Hepatocyte (in vitro differentiated cells): ENCODE measurements at regions not wholly inside any gene's neighbourhood (a gene's known extent, or its start where the extent isn't known, plus 50 kb on each side); places are given as distances from the start of the nearest gene placed in this dataset.

Experiments
- DNase-seq: peaks from one replicate; pipeline ENCODE4 v3.0.0-alpha.2; 2016; ENCODE audit warnings: low spot score
- H2AFZ ChIP-seq: fragments of 200-600 bp; sonication (generic); 2 replicates; pipeline ENCODE4 v1.6.0; 2016; ENCODE audit warnings: antibody characterized with exemption, mild to moderate bottlenecking
- H3K27ac ChIP-seq: fragments of 200-600 bp; sonication (generic); 2 replicates; pipeline ENCODE4 v1.5.1; 2016; ENCODE audit warnings: mild to moderate bottlenecking
- H3K27me3 ChIP-seq: fragments of 200-600 bp; sonication (generic); 2 replicates; pipeline ENCODE4 v1.6.1; 2016
- H3K36me3 ChIP-seq: fragments of 200-600 bp; sonication (generic); replicated peaks from 2 replicates; pipeline ENCODE4 v1.5.1; 2016; ENCODE audit warnings: low read depth; ENCODE audit not compliant: insufficient read depth
- H3K4me1 ChIP-seq: fragments of 200-600 bp; sonication (generic); 2 replicates; pipeline ENCODE4 v1.5.1; 2016; ENCODE audit warnings: mild to moderate bottlenecking, moderate library complexity; ENCODE audit not compliant: insufficient read depth
- H3K4me2 ChIP-seq: fragments of 200-600 bp; sonication (generic); 2 replicates; pipeline ENCODE4 v1.6.0; 2016
- H3K4me3 ChIP-seq: fragments of 200-600 bp; sonication (generic); 2 replicates; pipeline ENCODE4 v1.5.1; 2016; ENCODE audit warnings: mild to moderate bottlenecking
- H3K79me2 ChIP-seq: fragments of 200-600 bp; sonication (generic); 2 replicates; pipeline ENCODE4 v1.6.0; 2017; ENCODE audit warnings: mild to moderate bottlenecking
- H3K9me2 ChIP-seq: fragments of 200-600 bp; sonication (generic); replicated peaks from 2 replicates; pipeline ENCODE4 v1.6.0; 2017; ENCODE audit warnings: mild to moderate bottlenecking; ENCODE audit not compliant: insufficient read depth
- H3K9me3 ChIP-seq: fragments of 200-600 bp; sonication (generic); 2 replicates; pipeline ENCODE4 v1.5.1; 2016; ENCODE audit warnings: low read depth, mild to moderate bottlenecking
- H4K20me1 ChIP-seq: fragments of 200-600 bp; sonication (generic); 2 replicates; pipeline ENCODE4 v1.6.0; 2016; ENCODE audit warnings: mild to moderate bottlenecking; ENCODE audit not compliant: insufficient read depth, poor library complexity, severe bottlenecking
- CTCF ChIP-seq: fragments of 200-600 bp; sonication (generic); IDR thresholded peaks from 2 replicates; pipeline ENCODE4 v1.5.1; 2016; ENCODE audit warnings: antibody characterized with exemption, mild to moderate bottlenecking; ENCODE audit not compliant: poor library complexity
- EZH2 ChIP-seq: fragments of 200-600 bp; sonication (generic); IDR thresholded peaks from 2 replicates; pipeline ENCODE4 v1.6.1; 2016; ENCODE audit warnings: antibody characterized with exemption, mild to moderate bottlenecking, borderline replicate concordance
- EZH2phosphoT487 ChIP-seq: fragments of 200-600 bp; sonication (generic); IDR thresholded peaks from one replicate; pipeline ENCODE4 v1.6.1; 2018; ENCODE audit warnings: antibody characterized with exemption, mild to moderate bottlenecking, low read depth, moderate library complexity; ENCODE audit not compliant: unreplicated experiment, severe bottlenecking
- WGBS: methylation state at CpG from one replicate; pipeline ENCODE4 v1.1.6; 2016; ENCODE audit warnings: low lambda C conversion rate; ENCODE audit errors: missing lambda C conversion rate; 5-methylcytosine and 5-hydroxymethylcytosine counted together

GRCh38 chr14:30317729-30318128, 241.2 kb upstream of the G2E3 start:
- no peak overlapping the region for H3K4me2 ChIP-seq
- H3K4me3 ChIP-seq, result no peak overlapping the region
- H3K79me2 ChIP-seq, result no peaks in the 10 kb centered on the region
- no peak overlapping the region for H3K27ac ChIP-seq
- no peaks in the 10 kb centered on the region for H3K36me3 ChIP-seq
- H3K27me3 ChIP-seq, result no peaks in the 10 kb centered on the region
- TF ChIP-seq EZH2 (no peak), CTCF (no peak), EZH2phosphoT487 (no peak)
- no peaks in the 10 kb centered on the region for H3K4me1 ChIP-seq
- H3K9me3 ChIP-seq, result no peaks in the 10 kb centered on the region
- no peak for DNase-seq
- no peaks in the 10 kb centered on the region for H3K9me2 ChIP-seq
- H4K20me1 ChIP-seq, result no peaks in the 10 kb centered on the region
- no peak overlapping the region for H2AFZ ChIP-seq
- whole genome bisulfite sequencing, result 74% methylated on average over 4 of the region's 4 CpGs

GRCh38 chr14:30322819-30323218, 236.1 kb upstream of the G2E3 start:
- Histone ChIP-seq H3K36me3 (no peaks in the 10 kb centered on the region), H3K4me2 (no peak overlapping the region), H3K27me3 (no peaks in the 10 kb centered on the region), H4K20me1 (no peaks in the 10 kb centered on the region), H3K9me2 (no peaks in the 10 kb centered on the region), H3K79me2 (no peaks in the 10 kb centered on the region), H3K4me1 (no peaks in the 10 kb centered on the region), H3K27ac (no peak overlapping the region), H2AFZ (no peak overlapping the region), H3K4me3 (no peak overlapping the region), H3K9me3 (no peaks in the 10 kb centered on the region)
- TF ChIP-seq EZH2 (no peak), EZH2phosphoT487 (no peak), CTCF (no peak)
- WGBS, result 56% methylated on average over 1 of the region's 1 CpG
- no peak for DNase-seq

GRCh38 chr14:30330033-30330432, 228.9 kb upstream of the G2E3 start:
- no peak overlapping the region for H3K4me3 ChIP-seq
- no peak for TF ChIP-seq EZH2
- TF ChIP-seq CTCF, result no peak
- TF ChIP-seq EZH2phosphoT487, result no peak
- DNase-seq, result no peak
- no peaks in the 10 kb centered on the region for H3K36me3 ChIP-seq
- H3K27ac ChIP-seq, result no peak overlapping the region
- H3K79me2 ChIP-seq, result no peaks in the 10 kb centered on the region
- WGBS, result 94% methylated on average over 6 of the region's 6 CpGs
- H4K20me1 ChIP-seq, result no peaks in the 10 kb centered on the region
- H3K27me3 ChIP-seq, result no peaks in the 10 kb centered on the region
- H3K4me1 ChIP-seq, result no peaks in the 10 kb centered on the region
- no peaks in the 10 kb centered on the region for H3K9me2 ChIP-seq
- H3K9me3 ChIP-seq, result no peaks in the 10 kb centered on the region
- no peak overlapping the region for H2AFZ ChIP-seq
- no peak overlapping the region for H3K4me2 ChIP-seq

DNA sequence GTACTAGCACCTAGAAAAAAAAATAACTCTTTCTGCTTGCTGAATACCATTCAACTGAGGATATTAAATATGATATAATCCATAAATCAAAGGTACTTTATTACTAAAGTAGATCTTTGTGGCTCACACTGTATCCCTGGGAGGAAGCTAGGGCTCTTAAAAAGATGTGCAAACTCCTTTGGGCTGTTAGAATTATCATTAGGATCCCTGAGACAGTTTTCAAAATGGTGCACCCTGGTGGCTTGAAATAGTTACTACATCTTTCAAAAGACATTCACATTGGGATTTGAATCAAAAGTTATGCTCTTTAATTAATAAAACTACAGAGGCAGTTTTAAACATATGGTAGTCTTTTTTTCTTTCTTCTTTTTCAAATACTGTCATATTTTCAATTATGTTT, 228.5 kb upstream of the G2E3 start:
- no peak for DNase-seq
- H3K27me3 ChIP-seq, result no peaks in the 10 kb centered on the region
- no peaks in the 10 kb centered on the region for H4K20me1 ChIP-seq
- TF ChIP-seq EZH2 (no peak), CTCF (peak; percentile 22), EZH2phosphoT487 (no peak)
- no peak overlapping the region for H2AFZ ChIP-seq
- no peak overlapping the region for H3K27ac ChIP-seq
- no peak overlapping the region for H3K4me2 ChIP-seq
- H3K9me2 ChIP-seq, result no peaks in the 10 kb centered on the region
- no peaks in the 10 kb centered on the region for H3K36me3 ChIP-seq
- H3K4me3 ChIP-seq, result no peak overlapping the region
- no peaks in the 10 kb centered on the region for H3K4me1 ChIP-seq
- H3K79me2 ChIP-seq, result no peaks in the 10 kb centered on the region
- no peaks in the 10 kb centered on the region for H3K9me3 ChIP-seq
